GM18526 (cell line): ENCODE measurements at regions not wholly inside any gene's neighbourhood (a gene's known extent, or its start where the extent isn't known, plus 50 kb on each side); places are given as distances from the start of the nearest gene placed in this dataset.

Source experiments
- POLR2A ChIP-seq: IDR thresholded peaks from 3 replicates; pipeline ENCODE4 v1.6.1; 2011; ENCODE audit not compliant: insufficient read length; ENCODE audit errors: extremely low read depth

GRCh38 chr1:234840253-234840652, 230.3 kb upstream of the IRF2BP2 start:
- no peak for TF ChIP-seq POLR2A

- TF ChIP-seq POLR2A: no peak
These were observed 229.7 kb upstream of the IRF2BP2 start for GRCh38 chr1:234839663-234840062.

- no peak for TF ChIP-seq POLR2A
These were observed 228.8 kb upstream of the IRF2BP2 start for GRCh38 chr1:234838820-234839219.

- TF ChIP-seq POLR2A: no peak
These were observed 228.2 kb upstream of the IRF2BP2 start for GRCh38 chr1:234838182-234838581.

- TF ChIP-seq POLR2A: no peak
These were observed 227.7 kb upstream of the IRF2BP2 start for GRCh38 chr1:234837713-234838112.

- no peak for TF ChIP-seq POLR2A
These were observed 226.9 kb upstream of the IRF2BP2 start for GRCh38 chr1:234836776-234837357.

- TF ChIP-seq POLR2A: no peak
These were observed 226.2 kb upstream of the IRF2BP2 start for GRCh38 chr1:234836045-234836681.

GRCh38 chr1:234835239-234835638, 225.3 kb upstream of the IRF2BP2 start:
- TF ChIP-seq POLR2A: no peak

- TF ChIP-seq POLR2A: no peak
These were observed 223.7 kb upstream of the IRF2BP2 start for GRCh38 chr1:234833646-234834045.

GRCh38 chr1:234833118-234833517, 223.1 kb upstream of the IRF2BP2 start:
- TF ChIP-seq POLR2A: no peak

GRCh38 chr1:234827656-234828055, 217.7 kb upstream of the IRF2BP2 start:
- no peak for TF ChIP-seq POLR2A

GRCh38 chr1:234827181-234827580, 217.2 kb upstream of the IRF2BP2 start:
- TF ChIP-seq POLR2A: no peak

GRCh38 chr1:234826352-234826751, 216.4 kb upstream of the IRF2BP2 start:
- no peak for TF ChIP-seq POLR2A

GRCh38 chr1:234825498-234826165, 215.7 kb upstream of the IRF2BP2 start:
- no peak for TF ChIP-seq POLR2A

- no peak for TF ChIP-seq POLR2A
These were observed 213.5 kb upstream of the IRF2BP2 start for GRCh38 chr1:234823191-234824176.

- no peak for TF ChIP-seq POLR2A
These were observed 211.9 kb upstream of the IRF2BP2 start for GRCh38 chr1:234821840-234822239.

GRCh38 chr1:234820597-234820996, 210.6 kb upstream of the IRF2BP2 start:
- no peak for TF ChIP-seq POLR2A
